A549 (cell line): ENCODE measurements at regions not wholly inside any gene's neighbourhood (a gene's known extent, or its start where the extent isn't known, plus 50 kb on each side); places are given as distances from the start of the nearest gene placed in this dataset.

Source experiments
- ATAC-seq, 2 experiments: fragments of 200-7000 bp in 1 of 2; fragments of >200 bp in 1 of 2; cut with Nextera tagmentation in 1 of 2; cut with Tn5 transposase in 1 of 2; 3 replicates each; pipeline versions ENCODE4 v1.8.0 to v1.9.1; 2018 to 2020; ENCODE audit warnings: mild to moderate bottlenecking in 1 of 2, moderate library complexity in 1 of 2
- CTCF ChIA-PET: fragments of 300-600 bp; sonication (Branson Sonifier 250); formaldehyde crosslinking; extraction: SDS; loops from one replicate; lab custom pipeline; 2021; ENCODE audit warnings: antibody characterized with exemption, inconsistent platforms; lab: Yijun Ruan, JAX
- POLR2A ChIA-PET: fragments of 350-600 bp; formaldehyde crosslinking; extraction: SDS; loops from one replicate; lab custom pipeline; 2021; ENCODE audit warnings: antibody characterized with exemption, inconsistent platforms; lab: Yijun Ruan, JAX
- DNase-seq, 2 experiments: peaks; one replicate each; pipeline versions ENCODE4 v3.0.0 to v3.0.0-alpha.2; 2011 to 2016; ENCODE audit warnings: low read depth in 1 of 2, low spot score in 1 of 2
- FAIRE-seq: peaks from 2 replicates; lab custom pipeline; 2011; peaks lifted over from hg19 to GRCh38; lab: Jason Lieb, UNC
- H3K27ac ChIP-seq, 2 experiments: fragments of >200 bp; sonication (Bioruptor Twin); formaldehyde crosslinking; 3 replicates each; pipeline ENCODE4 v1.5.1; 2016 to 2017
- H3K4me1 ChIP-seq: fragments of >200 bp; sonication (Bioruptor Twin); formaldehyde crosslinking; 3 replicates; pipeline ENCODE4 v1.6.1; 2016
- H3K4me2 ChIP-seq: fragments of >200 bp; sonication (Bioruptor Twin); formaldehyde crosslinking; 3 replicates; pipeline ENCODE4 v1.6.1; 2016
- H3K4me3 ChIP-seq: fragments of >200 bp; sonication (Bioruptor Twin); formaldehyde crosslinking; 3 replicates; pipeline ENCODE4 v1.5.1; 2016
- H3K9me3 ChIP-seq: fragments of >200 bp; sonication (Bioruptor Twin); formaldehyde crosslinking; 3 replicates; pipeline ENCODE4 v1.6.1; 2016
- ATOH8 ChIP-seq: fragments of 250-450 bp; sonication (Bioruptor Pico); IDR thresholded peaks from 2 replicates; pipeline ENCODE4 v1.5.0; 2020; ENCODE audit warnings: low read depth, mild to moderate bottlenecking, moderate library complexity
- BHLHE40 ChIP-seq: IDR thresholded peaks from 2 replicates; pipeline ENCODE4 v1.6.1; 2012; ENCODE audit warnings: low read depth, low read length, inconsistent platforms
- CHD4 ChIP-seq: fragments of 200-600 bp; sonication (generic); IDR thresholded peaks from 2 replicates; pipeline ENCODE4 v1.6.1; 2016; ENCODE audit warnings: antibody characterized with exemption, mild to moderate bottlenecking, borderline replicate concordance
- CTCF ChIP-seq: fragments of >200 bp; sonication (Bioruptor Twin); formaldehyde crosslinking; IDR thresholded peaks from 3 replicates; pipeline ENCODE4 v1.5.1; 2016
- E2F6 ChIP-seq: IDR thresholded peaks from 2 replicates; pipeline ENCODE4 v1.6.1; 2012; ENCODE audit warnings: low read depth, borderline replicate concordance
- EP300 ChIP-seq, 2 experiments: fragments of >200 bp; sonication (Bioruptor Twin); formaldehyde crosslinking; IDR thresholded peaks; 2 replicates in 1 of 2; 3 replicates in 1 of 2; pipeline ENCODE4 v1.6.1; 2016 to 2017
- ESRRA ChIP-seq: fragments of 150-350 bp; IDR thresholded peaks from 2 replicates; pipeline ENCODE4 v1.6.1; 2014; ENCODE audit warnings: mild to moderate bottlenecking, low read length, borderline replicate concordance
- FOSL2 ChIP-seq, 2 experiments: fragments of 450-650 bp in 1 of 2; fragments of >200 bp in 1 of 2; sonication (Bioruptor Twin) in 1 of 2; formaldehyde crosslinking; IDR thresholded peaks; 2 replicates each; pipeline versions ENCODE4 v1.5.0 to v1.6.1; 2016 to 2020; ENCODE audit warnings: mild to moderate bottlenecking in 1 of 2, moderate library complexity in 1 of 2
- GATA3 ChIP-seq: IDR thresholded peaks from 2 replicates; pipeline ENCODE4 v1.6.1; 2012; ENCODE audit warnings: borderline replicate concordance
- HDAC2 ChIP-seq: fragments of 200-600 bp; sonication (generic); IDR thresholded peaks from 2 replicates; pipeline ENCODE4 v1.6.1; 2016
- HMGXB4 ChIP-seq: fragments of 250-450 bp; sonication (Bioruptor Pico); IDR thresholded peaks from 2 replicates; pipeline ENCODE4 v1.5.0; 2021; ENCODE audit warnings: mild to moderate bottlenecking, moderate library complexity, borderline replicate concordance
- JUNB ChIP-seq: fragments of >200 bp; sonication (Bioruptor Twin); formaldehyde crosslinking; IDR thresholded peaks from 2 replicates; pipeline ENCODE4 v1.6.1; 2016
- MAFK ChIP-seq: fragments of 450-650 bp; IDR thresholded peaks from 2 replicates; pipeline ENCODE4 v1.6.1; 2014; ENCODE audit not compliant: partially characterized antibody
- PHF8 ChIP-seq: fragments of 200-600 bp; sonication (generic); IDR thresholded peaks from 2 replicates; pipeline ENCODE4 v1.6.1; 2016; ENCODE audit warnings: low read depth, mild to moderate bottlenecking, antibody characterized with exemption, moderate library complexity, borderline replicate concordance
- RAD21 ChIP-seq, 2 experiments: fragments of >200 bp in 1 of 2; sonication (Bioruptor Twin) in 1 of 2; formaldehyde crosslinking in 1 of 2; IDR thresholded peaks in 1 of 2; conservative IDR thresholded peaks in 1 of 2; 2 replicates in 1 of 2; 3 replicates in 1 of 2; pipeline ENCODE4 v1.6.1; 2012 to 2018; ENCODE audit warnings: inconsistent platforms in 1 of 2
- RARB ChIP-seq: fragments of 250-450 bp; sonication (Bioruptor Pico); IDR thresholded peaks from 2 replicates; pipeline ENCODE4 v1.8.0; 2021; ENCODE audit warnings: mild to moderate bottlenecking, moderate library complexity
- RNF2 ChIP-seq: fragments of 200-600 bp; sonication (generic); IDR thresholded peaks from 2 replicates; pipeline ENCODE4 v1.6.1; 2016; ENCODE audit warnings: low read depth, mild to moderate bottlenecking, antibody characterized with exemption, moderate library complexity, borderline replicate concordance
- SREBF2 ChIP-seq: fragments of 450-650 bp; IDR thresholded peaks from 2 replicates; pipeline ENCODE4 v1.6.1; 2014; ENCODE audit warnings: mild to moderate bottlenecking, moderate library complexity
- USF2 ChIP-seq: fragments of 450-650 bp; IDR thresholded peaks from 2 replicates; pipeline ENCODE4 v1.6.1; 2014; ENCODE audit warnings: antibody characterized with exemption
- ZNF302 ChIP-seq: fragments of 250-450 bp; sonication (Bioruptor Pico); IDR thresholded peaks from 2 replicates; pipeline ENCODE4 v1.9.0; 2021; ENCODE audit warnings: inconsistent platforms, mild to moderate bottlenecking, moderate library complexity
- WGBS: methylation state at CpG from one replicate; pipeline ENCODE4 v1.1.6; 2017; ENCODE audit errors: missing lambda C conversion rate; 5-methylcytosine and 5-hydroxymethylcytosine counted together

- TF ChIP-seq RARB (CRISPR knock-in tag) (no peak), HMGXB4 (no peak), PHF8 (no peak), GATA3 (no peak), JUNB (no peak), ESRRA (no peak), CTCF (no peak), MAFK (no peak), E2F6 (no peak), FOSL2 (IDR thresholded peaks at IDR 0.05) (no peak), FOSL2 (CRISPR knock-in tag; IDR thresholded peaks at IDR 0.05) (no peak), RNF2 (no peak), USF2 (no peak), EP300 (IDR thresholded peaks at IDR 0.05) (no peak), ZNF302 (CRISPR knock-in tag) (no peak), CHD4 (no peak), HDAC2 (no peak)
- ATAC-seq (no peak), DNase-seq (no peak), FAIRE-seq (no peak)
- WGBS = 79% methylated on average over 6 of the region's 6 CpGs
- H3K4me1 ChIP-seq = no peaks in the 10 kb centered on the region
- H3K4me2 ChIP-seq = no peak overlapping the region
- H3K27ac ChIP-seq = no peak overlapping the region
- ChIA-PET CTCF (no interaction called here), POLR2A (no interaction called here)
- H3K4me3 ChIP-seq = no peak overlapping the region
- no peaks in the 10 kb centered on the region for H3K9me3 ChIP-seq
These were observed 127.6 kb downstream of the EIF4E start for GRCh38 chr4:98801259-98801725.

- FAIRE-seq (no peak), DNase-seq (no peak), ATAC-seq (no peak)
- H3K4me3 ChIP-seq = no peak overlapping the region
- ChIA-PET POLR2A (no interaction called here), CTCF (no interaction called here)
- no peaks in the 10 kb centered on the region for H3K9me3 ChIP-seq
- WGBS = 69% methylated on average over 7 of the region's 7 CpGs
- H3K27ac ChIP-seq = no peak overlapping the region
- H3K4me1 ChIP-seq = no peaks in the 10 kb centered on the region
- TF ChIP-seq BHLHE40 (no peak), ATOH8 (CRISPR knock-in tag) (no peak), RAD21 (conservative IDR thresholded peaks at IDR 0.05 in 1 of 2, IDR thresholded peaks at IDR 0.05 in 1 of 2) (no peak), SREBF2 (no peak)
- H3K4me2 ChIP-seq = no peak overlapping the region
These were observed 131.9 kb downstream of the EIF4E start for GRCh38 chr4:98796991-98797390.
